ENCODE measurements at regions not wholly inside any gene's neighbourhood (a gene's known extent, or its start where the extent isn't known, plus 50 kb on each side); places are given as distances from the start of the nearest gene placed in this dataset.

- no peak for TF ChIP-seq CTCF (IDR thresholded peaks at IDR 0.05; ENCODE audit: low read depth, low read length, missing control alignments)
- no peak overlapping the region for H3K4me3 ChIP-seq (ENCODE audit: low read depth, low read length)
- in situ Hi-C loops (cut with HindIII; ENCODE audit: low sequenced_read_pairs): no loop called here
- DNase-seq (ENCODE audit: low read depth): no peak
Measured at GRCh38 chr3:160055659-160056058, 67.0 kb downstream of the IL12A start.

GRCh38 chr3:160057331-160057730, 68.7 kb downstream of the IL12A start:
- in situ Hi-C loops (cut with HindIII; ENCODE audit: low sequenced_read_pairs): no loop called here
- no peak for DNase-seq (ENCODE audit: low read depth)
- TF ChIP-seq CTCF (IDR thresholded peaks at IDR 0.05; ENCODE audit: low read depth, low read length, missing control alignments): no peak
- H3K4me3 ChIP-seq (ENCODE audit: low read depth, low read length): no peak overlapping the region

- no peak overlapping the region for H3K4me3 ChIP-seq (ENCODE audit: low read depth, low read length)
- in situ Hi-C loops (cut with HindIII; ENCODE audit: low sequenced_read_pairs): no loop called here
- TF ChIP-seq CTCF (IDR thresholded peaks at IDR 0.05; ENCODE audit: low read depth, low read length, missing control alignments): no peak
- DNase-seq (ENCODE audit: low read depth): no peak
Measured at GRCh38 chr3:160060409-160061027, 71.9 kb downstream of the IL12A start.

GRCh38 chr3:160061525-160061924, 72.9 kb downstream of the IL12A start:
- in situ Hi-C loops (cut with HindIII; ENCODE audit: low sequenced_read_pairs): no loop called here
- no peak for TF ChIP-seq CTCF (IDR thresholded peaks at IDR 0.05; ENCODE audit: low read depth, low read length, missing control alignments)
- no peak overlapping the region for H3K4me3 ChIP-seq (ENCODE audit: low read depth, low read length)
- DNase-seq (ENCODE audit: low read depth): no peak

GRCh38 chr3:160065282-160065681, 76.6 kb downstream of the IL12A start:
- in situ Hi-C loops (cut with HindIII; ENCODE audit: low sequenced_read_pairs): no loop called here
- H3K4me3 ChIP-seq (ENCODE audit: low read depth, low read length): no peak overlapping the region
- TF ChIP-seq CTCF (IDR thresholded peaks at IDR 0.05; ENCODE audit: low read depth, low read length, missing control alignments): no peak
- no peak for DNase-seq (ENCODE audit: low read depth)

GRCh38 chr3:160065786-160066185, 77.2 kb downstream of the IL12A start:
- in situ Hi-C loops (cut with HindIII; ENCODE audit: low sequenced_read_pairs): no loop called here
- H3K4me3 ChIP-seq (ENCODE audit: low read depth, low read length): no peak overlapping the region
- no peak for TF ChIP-seq CTCF (IDR thresholded peaks at IDR 0.05; ENCODE audit: low read depth, low read length, missing control alignments)

More at GRCh38 chr3:160065786-160066185, 77.2 kb downstream of the IL12A start:
- no peak for DNase-seq (ENCODE audit: low read depth)
